ENCODE measurements at regions not wholly inside any gene's neighbourhood (a gene's known extent, or its start where the extent isn't known, plus 50 kb on each side); places are given as distances from the start of the nearest gene placed in this dataset.

DNA sequence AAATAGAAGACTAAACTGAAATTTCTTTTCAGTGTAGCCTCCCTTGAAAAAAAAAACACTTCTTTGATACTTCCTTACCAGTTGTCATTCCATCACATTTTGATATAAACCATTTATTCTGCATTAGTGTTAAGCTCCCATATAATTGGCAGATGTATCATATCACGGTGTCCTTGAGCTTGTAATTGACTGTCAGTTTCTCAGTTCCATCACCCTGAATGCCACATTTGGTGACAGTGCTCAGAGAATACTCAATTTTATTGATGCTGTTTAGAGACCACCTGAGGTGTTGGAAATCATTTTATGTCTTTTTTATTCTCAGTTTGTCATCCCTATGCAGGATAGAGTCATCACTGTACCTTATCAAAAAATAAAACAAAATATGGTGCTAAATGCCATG lies 1528.2 kb downstream of the RAPGEF2 start:
- no peak for TF ChIP-seq CTCF (IDR thresholded peaks at IDR 0.05; ENCODE audit: control insufficient read depth, extremely low read depth, insufficient read depth)
- DNase-seq (ENCODE audit: low read depth), result no peak
- H3K4me3 ChIP-seq (ENCODE audit: low read depth, low read length), result no peak overlapping the region

DNA sequence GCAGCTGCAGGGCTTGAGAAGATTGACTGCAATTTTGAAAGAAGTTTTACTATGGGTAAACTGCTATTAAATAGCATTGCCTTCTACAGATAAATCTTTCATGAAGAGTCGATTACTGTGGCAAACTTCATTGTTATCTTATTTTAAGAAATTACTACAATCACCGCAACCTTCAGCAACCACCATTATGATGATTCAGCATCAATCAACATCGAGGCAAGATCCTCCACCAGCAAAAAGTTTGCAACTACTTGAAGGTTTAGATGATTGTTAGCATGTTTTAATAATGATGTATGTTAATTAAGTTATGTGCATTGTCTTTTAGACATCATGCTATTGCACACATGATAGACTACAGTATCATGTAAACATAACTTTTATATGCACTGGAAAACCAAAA lies 1511.0 kb downstream of the FSTL5 start:
- no peak overlapping the region for H3K4me3 ChIP-seq (ENCODE audit: low read depth, low read length)
- TF ChIP-seq CTCF (IDR thresholded peaks at IDR 0.05; ENCODE audit: control insufficient read depth, extremely low read depth, insufficient read depth), result no peak
- DNase-seq (ENCODE audit: low read depth), result no peak

DNA sequence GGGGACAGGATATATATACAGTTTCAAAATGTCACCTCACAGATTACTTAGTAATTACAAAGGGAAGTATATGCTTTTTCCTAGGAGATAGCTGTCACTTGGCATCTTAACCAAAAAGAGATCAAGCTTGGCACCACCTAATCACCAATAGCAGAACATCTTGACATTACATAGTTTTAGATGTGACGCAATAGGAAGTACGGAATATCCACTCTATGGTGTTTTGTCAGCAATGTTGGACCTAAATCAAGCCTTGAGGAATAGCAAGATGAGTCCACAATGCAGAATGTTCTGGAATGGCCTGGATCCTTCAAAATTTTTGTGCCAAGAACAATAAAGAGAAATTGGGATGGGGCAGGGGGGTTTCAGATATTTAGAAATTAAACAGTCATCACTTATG lies 1488.2 kb downstream of the FSTL5 start:
- H3K4me3 ChIP-seq (ENCODE audit: low read depth, low read length), result no peak overlapping the region
- no peak for TF ChIP-seq CTCF (IDR thresholded peaks at IDR 0.05; ENCODE audit: control insufficient read depth, extremely low read depth, insufficient read depth)
- DNase-seq (ENCODE audit: low read depth), result no peak

- DNase-seq (ENCODE audit: low read depth), result no peak
- H3K4me3 ChIP-seq (ENCODE audit: low read depth, low read length), result no peak overlapping the region
- TF ChIP-seq CTCF (IDR thresholded peaks at IDR 0.05; ENCODE audit: control insufficient read depth, extremely low read depth, insufficient read depth), result no peak
Observed at GRCh38 chr4:160685729-160686128, 1478.1 kb downstream of the FSTL5 start.

DNA sequence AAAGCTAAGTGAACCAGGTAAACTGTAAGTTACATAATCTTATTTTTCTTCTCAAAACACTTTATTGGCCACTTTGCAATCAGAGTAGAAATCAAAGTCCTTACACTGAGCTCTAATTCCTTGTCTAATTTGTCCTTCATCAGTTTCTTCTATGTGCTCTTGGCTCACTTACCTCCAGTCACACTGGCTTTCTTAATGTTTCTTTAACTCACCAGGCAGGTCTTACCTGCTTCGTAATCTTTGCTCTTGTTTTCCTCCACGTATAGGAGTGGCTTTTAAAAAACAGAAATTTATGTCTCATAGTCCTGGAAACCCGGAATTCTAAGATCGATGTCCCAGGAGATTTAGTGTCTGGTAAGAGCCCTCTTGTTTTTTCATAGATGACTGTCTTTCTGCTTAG lies 1462.1 kb downstream of the FSTL5 start:
- DNase-seq (ENCODE audit: low read depth), result peak; percentile 56
- no peak for TF ChIP-seq CTCF (IDR thresholded peaks at IDR 0.05; ENCODE audit: control insufficient read depth, extremely low read depth, insufficient read depth)
- H3K4me3 ChIP-seq (ENCODE audit: low read depth, low read length), result no peak overlapping the region

- no peak for TF ChIP-seq CTCF (IDR thresholded peaks at IDR 0.05; ENCODE audit: control insufficient read depth, extremely low read depth, insufficient read depth)
- no peak overlapping the region for H3K4me3 ChIP-seq (ENCODE audit: low read depth, low read length)
- DNase-seq (ENCODE audit: low read depth), result no peak
Observed at GRCh38 chr4:160709026-160709425, 1454.8 kb downstream of the FSTL5 start.

DNA sequence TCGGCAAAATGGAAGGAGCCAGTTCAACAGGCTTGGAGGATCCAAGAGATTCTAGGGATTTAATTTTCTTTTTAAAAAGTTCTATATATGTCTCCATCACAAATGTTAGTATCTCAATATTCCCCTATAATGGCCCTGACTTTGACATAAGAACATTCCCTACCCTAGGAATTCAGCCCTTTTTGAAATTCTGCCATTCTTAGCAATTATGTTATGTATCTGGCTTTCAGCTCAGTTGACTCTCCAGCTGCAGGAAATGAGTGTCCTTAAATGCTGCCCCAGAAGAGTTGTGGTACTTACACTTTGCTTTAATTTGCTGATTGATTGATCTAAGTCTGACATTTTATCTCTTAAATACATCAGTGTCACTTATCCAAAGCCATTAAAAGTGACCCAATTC lies 1454.3 kb downstream of the FSTL5 start:
- DNase-seq (ENCODE audit: low read depth), result no peak
- H3K4me3 ChIP-seq (ENCODE audit: low read depth, low read length), result no peak overlapping the region
- no peak for TF ChIP-seq CTCF (IDR thresholded peaks at IDR 0.05; ENCODE audit: control insufficient read depth, extremely low read depth, insufficient read depth)
